ENCODE measurements at regions not wholly inside any gene's neighbourhood (a gene's known extent, or its start where the extent isn't known, plus 50 kb on each side); places are given as distances from the start of the nearest gene placed in this dataset.

GRCh38 chr2:175445281-175445680, 263.8 kb upstream of the ATP5MC3 start:
- Histone ChIP-seq H3K36me3 (ENCODE audit: control insufficient read depth in 2 of 4, insufficient read depth in 4 of 4, low read length in 3 of 4) (no peaks in the 10 kb centered on the region), H2AK5ac (ENCODE audit: low read depth, low read length) (no peak overlapping the region), H3K4me3 (ENCODE audit: extremely low read depth in 1 of 4, insufficient read depth in 2 of 4, low read depth in 3 of 4, low read length in 4 of 4) (no peak overlapping the region), H4K5ac (ENCODE audit: insufficient read length, low read depth, low read length) (no peak overlapping the region), H4K91ac (replicated peaks; ENCODE audit: insufficient read length, low read length) (no peak overlapping the region), H3K23ac (ENCODE audit: insufficient read length) (no peak overlapping the region), H3K18ac (ENCODE audit: extremely low read depth, low read length) (no peak overlapping the region), H3K56ac (replicated peaks; ENCODE audit: insufficient read length, low read depth, low read length) (no peak overlapping the region), H3K27ac (ENCODE audit: low read depth, low read length) (no peak overlapping the region), H3K4me2 (ENCODE audit: insufficient read depth in 1 of 2, low read depth in 2 of 2, low read length in 2 of 2) (no peak overlapping the region), H4K20me1 (replicated peaks in 1 of 2; ENCODE audit: control insufficient read depth in 1 of 2, insufficient read depth in 2 of 2, low read length in 2 of 2) (no peaks in the 10 kb centered on the region), H3K4ac (replicated peaks; ENCODE audit: insufficient read length, low read depth, low read length) (no peak overlapping the region), H3K9ac (replicated peaks in 1 of 4; ENCODE audit: extremely low read depth in 1 of 4, low read depth in 3 of 4, low read length in 3 of 4) (no peak overlapping the region), H2AFZ (ENCODE audit: low read length) (no peak overlapping the region), H2BK120ac (replicated peaks; ENCODE audit: low read depth, low read length) (no peak overlapping the region), H2BK20ac (ENCODE audit: low read length) (no peak overlapping the region), H3K79me2 (ENCODE audit: control insufficient read depth in 1 of 2, insufficient read depth in 2 of 2, low read length in 2 of 2) (no peaks in the 10 kb centered on the region), H4K8ac (ENCODE audit: extremely low read depth, insufficient read depth, low read length) (no peak overlapping the region), H2BK15ac (ENCODE audit: low read length) (no peak overlapping the region), H3K4me1 (replicated peaks in 1 of 4; ENCODE audit: control insufficient read depth in 3 of 4, insufficient read depth in 4 of 4, low read length in 3 of 4) (no peaks in the 10 kb centered on the region), H3K27me3 (replicated peaks in 1 of 4; ENCODE audit: control insufficient read depth in 3 of 4, extremely low read depth in 1 of 4, insufficient read depth in 3 of 4, low read length in 3 of 4) (no peaks in the 10 kb centered on the region), H2BK5ac (ENCODE audit: low read depth, low read length) (no peak overlapping the region), H2BK12ac (ENCODE audit: low read depth, low read length) (no peak overlapping the region), H3K23me2 (ENCODE audit: low read depth, low read length) (no peaks in the 10 kb centered on the region; the same call in 1 of the 2 replicates), H3K9me3 (ENCODE audit: insufficient read depth in 2 of 2, low read depth in 1 of 2, low read length in 1 of 2) (no peaks in the 10 kb centered on the region), H3K79me1 (ENCODE audit: low read depth, low read length) (no peaks in the 10 kb centered on the region), H3K14ac (ENCODE audit: insufficient read length) (no peak overlapping the region)
- WGBS, 2 experiments (ENCODE audit: extremely low coverage in 1 of 2, insufficient coverage in 1 of 2, insufficient read length in 1 of 2, insufficient replicate concordance in 2 of 2, low coverage in 1 of 2, low lambda C conversion rate in 2 of 2, missing lambda C conversion rate in 1 of 2): 91% methylated on average over 3 of the region's 3 CpGs; no CpG with 5 or more reads in 1 of the 2 experiments
- FAIRE-seq (no peak), DNase-seq (ENCODE audit: low read depth in 1 of 2, low spot score in 2 of 2) (no peak)
- POLR2A ChIA-PET (ENCODE audit: partially characterized antibody): no interaction called here
- CTCF ChIA-PET (ENCODE audit: partially characterized antibody): no interaction called here
- no peak for TF ChIP-seq RFX5 (IDR thresholded peaks at IDR 0.05; ENCODE audit: borderline replicate concordance, low read depth, low read length)
- TF ChIP-seq ZNF274 (IDR thresholded peaks at IDR 0.05; ENCODE audit: borderline replicate concordance, extremely low read depth, low read length): no peak
- no peak for TF ChIP-seq CTCF (IDR thresholded peaks at IDR 0.05; ENCODE audit: control extremely low read depth in 1 of 3, insufficient read depth in 1 of 3, low read depth in 1 of 3, low read length in 3 of 3)
- no peak for TF ChIP-seq RAD21 (IDR thresholded peaks at IDR 0.05 in 1 of 2, conservative IDR thresholded peaks at IDR 0.05 in 1 of 2; ENCODE audit: low read depth in 2 of 2, low read length in 2 of 2)
- TF ChIP-seq SRF (IDR thresholded peaks at IDR 0.05; ENCODE audit: low read depth, low read length): no peak
- no peak for TF ChIP-seq SP4 (IDR thresholded peaks at IDR 0.05; ENCODE audit: low read length)
- no peak for TF ChIP-seq TEAD4 (IDR thresholded peaks at IDR 0.05; ENCODE audit: low read depth, low read length)
- no peak for TF ChIP-seq SP2 (IDR thresholded peaks at IDR 0.05; ENCODE audit: low read length)
- no peak for TF ChIP-seq TAF7 (optimal IDR thresholded peaks at IDR 0.05; ENCODE audit: borderline replicate concordance, low read depth, low read length)
- no peak for TF ChIP-seq JUN (IDR thresholded peaks at IDR 0.05; ENCODE audit: low read depth, low read length)
- no peak for TF ChIP-seq CTBP2 (IDR thresholded peaks at IDR 0.05; ENCODE audit: borderline replicate concordance, insufficient read depth, insufficient read length, low read length)
- no peak for TF ChIP-seq SAP30 (IDR thresholded peaks at IDR 0.05; ENCODE audit: insufficient read depth, insufficient replicate concordance, low read length)

Data from H1 (cell line).